ENCODE measurements at regions not wholly inside any gene's neighbourhood (a gene's known extent, or its start where the extent isn't known, plus 50 kb on each side); places are given as distances from the start of the nearest gene placed in this dataset.

DNA sequence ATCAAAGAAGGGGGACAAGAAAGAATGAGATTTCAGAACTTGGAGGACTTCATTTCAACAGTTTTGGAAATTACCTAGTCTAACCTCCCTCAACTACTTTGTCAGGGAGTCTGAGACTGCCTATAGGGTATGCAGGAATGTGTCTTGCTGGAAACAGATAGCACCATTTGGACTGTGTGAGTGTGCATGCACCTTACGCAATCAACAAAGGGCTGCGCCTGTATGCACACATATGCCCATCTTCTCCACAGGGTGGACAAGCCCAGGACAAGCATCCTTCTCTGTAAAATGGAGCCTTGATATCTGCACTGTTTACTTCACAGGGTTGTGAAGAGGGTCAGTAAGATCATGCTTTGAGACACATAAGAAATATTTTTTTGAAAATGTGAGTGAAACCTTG is 305.7 kb upstream of the ASIC2 start:
- Histone ChIP-seq H3K9ac (ENCODE audit: low read depth, low read length, poor library complexity, severe bottlenecking) (no peak overlapping the region), H3K36me3 (ENCODE audit: insufficient read depth, low read length) (no peaks in the 10 kb centered on the region), H3K9me2 (replicated peaks; ENCODE audit: low read depth, low read length) (no peaks in the 10 kb centered on the region), H3K4me3 (ENCODE audit: low read length, poor library complexity, severe bottlenecking) (no peak overlapping the region), H4K20me1 (ENCODE audit: insufficient read depth, low read length, poor library complexity, severe bottlenecking) (no peaks in the 10 kb centered on the region), H3K27me3 (ENCODE audit: insufficient read depth, low read length, poor library complexity, severe bottlenecking) (no peaks in the 10 kb centered on the region), H3K79me2 (ENCODE audit: insufficient read depth, low read length) (no peaks in the 10 kb centered on the region), H3F3A (ENCODE audit: low read depth) (no peaks in the 10 kb centered on the region), H3K4me1 (ENCODE audit: insufficient read depth, low read length, poor library complexity, severe bottlenecking) (no peaks in the 10 kb centered on the region), H2AFZ (ENCODE audit: low read length) (no peak overlapping the region), H3K4me2 (ENCODE audit: low read depth, low read length, poor library complexity, severe bottlenecking) (no peak overlapping the region), H3K9me3 (ENCODE audit: insufficient read depth, low read depth, low read length) (no peaks in the 10 kb centered on the region)
- TF ChIP-seq, protein P1, sequence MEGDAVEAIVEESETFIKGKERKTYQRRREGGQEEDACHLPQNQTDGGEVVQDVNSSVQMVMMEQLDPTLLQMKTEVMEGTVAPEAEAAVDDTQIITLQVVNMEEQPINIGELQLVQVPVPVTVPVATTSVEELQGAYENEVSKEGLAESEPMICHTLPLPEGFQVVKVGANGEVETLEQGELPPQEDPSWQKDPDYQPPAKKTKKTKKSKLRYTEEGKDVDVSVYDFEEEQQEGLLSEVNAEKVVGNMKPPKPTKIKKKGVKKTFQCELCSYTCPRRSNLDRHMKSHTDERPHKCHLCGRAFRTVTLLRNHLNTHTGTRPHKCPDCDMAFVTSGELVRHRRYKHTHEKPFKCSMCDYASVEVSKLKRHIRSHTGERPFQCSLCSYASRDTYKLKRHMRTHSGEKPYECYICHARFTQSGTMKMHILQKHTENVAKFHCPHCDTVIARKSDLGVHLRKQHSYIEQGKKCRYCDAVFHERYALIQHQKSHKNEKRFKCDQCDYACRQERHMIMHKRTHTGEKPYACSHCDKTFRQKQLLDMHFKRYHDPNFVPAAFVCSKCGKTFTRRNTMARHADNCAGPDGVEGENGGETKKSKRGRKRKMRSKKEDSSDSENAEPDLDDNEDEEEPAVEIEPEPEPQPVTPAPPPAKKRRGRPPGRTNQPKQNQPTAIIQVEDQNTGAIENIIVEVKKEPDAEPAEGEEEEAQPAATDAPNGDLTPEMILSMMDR (conservative IDR thresholded peaks at IDR 0.05; ENCODE audit: low read length) = no peak
- no peak for TF ChIP-seq EZH2phosphoT487 (IDR thresholded peaks at IDR 0.05; ENCODE audit: borderline replicate concordance)

DNA sequence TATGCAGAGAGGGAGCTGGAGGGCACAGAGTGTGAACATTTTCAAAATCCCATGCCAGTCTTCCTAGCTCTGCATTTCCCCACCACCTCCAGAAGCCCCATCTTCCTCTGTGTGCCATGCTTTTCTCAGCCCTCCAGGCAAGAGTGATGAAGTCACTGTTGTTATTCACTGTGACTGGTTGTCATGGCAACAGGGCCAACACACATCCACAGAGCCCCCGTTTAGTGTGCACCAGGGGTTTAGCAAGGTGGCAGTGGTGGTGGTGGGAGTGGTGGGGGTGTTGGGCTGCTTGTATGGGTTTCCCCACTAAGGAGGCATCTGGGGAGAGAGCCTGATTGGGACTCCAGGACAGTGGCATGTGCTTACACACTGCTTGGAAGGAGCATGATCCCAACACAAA is 309.9 kb upstream of the ASIC2 start:
- no peak for TF ChIP-seq EZH2phosphoT487 (IDR thresholded peaks at IDR 0.05; ENCODE audit: borderline replicate concordance)
- TF ChIP-seq, protein P1 (conservative IDR thresholded peaks at IDR 0.05; ENCODE audit: low read length) = no peak
- Histone ChIP-seq H3K4me2 (ENCODE audit: low read depth, low read length, poor library complexity, severe bottlenecking) (no peak overlapping the region), H3K4me3 (ENCODE audit: low read length, poor library complexity, severe bottlenecking) (no peak overlapping the region), H2AFZ (ENCODE audit: low read length) (no peak overlapping the region), H3K79me2 (ENCODE audit: insufficient read depth, low read length) (no peaks in the 10 kb centered on the region), H4K20me1 (ENCODE audit: insufficient read depth, low read length, poor library complexity, severe bottlenecking) (no peaks in the 10 kb centered on the region), H3F3A (ENCODE audit: low read depth) (no peaks in the 10 kb centered on the region), H3K36me3 (ENCODE audit: insufficient read depth, low read length) (no peaks in the 10 kb centered on the region), H3K4me1 (ENCODE audit: insufficient read depth, low read length, poor library complexity, severe bottlenecking) (no peaks in the 10 kb centered on the region), H3K27me3 (ENCODE audit: insufficient read depth, low read length, poor library complexity, severe bottlenecking) (no peaks in the 10 kb centered on the region), H3K9me2 (replicated peaks; ENCODE audit: low read depth, low read length) (no peaks in the 10 kb centered on the region), H3K9me3 (ENCODE audit: insufficient read depth, low read depth, low read length) (no peaks in the 10 kb centered on the region; the same call in 1 of the 2 replicates), H3K9ac (ENCODE audit: low read depth, low read length, poor library complexity, severe bottlenecking) (no peak overlapping the region)

DNA sequence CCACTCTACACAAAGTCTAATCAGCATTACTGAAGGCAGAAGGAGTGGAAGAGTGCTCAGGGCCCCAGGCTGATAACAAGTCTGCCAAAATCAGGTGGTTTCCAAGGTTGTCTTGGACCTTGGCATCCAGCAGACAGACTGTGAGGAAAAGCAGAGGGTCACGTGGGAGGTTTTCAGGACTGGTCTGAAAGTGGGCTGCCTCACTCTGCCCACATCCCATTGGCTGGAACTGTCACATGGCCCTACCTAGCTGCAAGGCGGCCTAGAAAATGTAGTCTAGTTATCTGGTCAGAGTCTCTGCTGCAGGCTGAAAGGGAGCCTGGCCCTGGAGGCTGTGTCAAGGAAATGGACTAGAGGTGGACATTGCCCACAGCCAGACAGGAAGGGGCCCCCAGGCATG is 310.7 kb upstream of the ASIC2 start:
- Histone ChIP-seq H3F3A (ENCODE audit: low read depth) (no peaks in the 10 kb centered on the region), H3K4me1 (ENCODE audit: insufficient read depth, low read length, poor library complexity, severe bottlenecking) (no peaks in the 10 kb centered on the region), H3K4me3 (ENCODE audit: low read length, poor library complexity, severe bottlenecking) (no peak overlapping the region), H3K27me3 (ENCODE audit: insufficient read depth, low read length, poor library complexity, severe bottlenecking) (no peaks in the 10 kb centered on the region), H3K9ac (ENCODE audit: low read depth, low read length, poor library complexity, severe bottlenecking) (no peak overlapping the region), H3K36me3 (ENCODE audit: insufficient read depth, low read length) (no peaks in the 10 kb centered on the region), H2AFZ (ENCODE audit: low read length) (no peak overlapping the region), H3K79me2 (ENCODE audit: insufficient read depth, low read length) (no peaks in the 10 kb centered on the region), H3K9me2 (replicated peaks; ENCODE audit: low read depth, low read length) (no peaks in the 10 kb centered on the region), H3K4me2 (ENCODE audit: low read depth, low read length, poor library complexity, severe bottlenecking) (no peak overlapping the region), H3K9me3 (ENCODE audit: insufficient read depth, low read depth, low read length) (no peaks in the 10 kb centered on the region; the same call in 1 of the 2 replicates), H4K20me1 (ENCODE audit: insufficient read depth, low read length, poor library complexity, severe bottlenecking) (no peaks in the 10 kb centered on the region)
- TF ChIP-seq EZH2phosphoT487 (IDR thresholded peaks at IDR 0.05; ENCODE audit: borderline replicate concordance) = no peak
- TF ChIP-seq, protein P1 (conservative IDR thresholded peaks at IDR 0.05; ENCODE audit: low read length) = no peak

Data from Loucy (cell line).